NAMALWA (cell line): ENCODE measurements at regions not wholly inside any gene's neighbourhood (a gene's known extent, or its start where the extent isn't known, plus 50 kb on each side); places are given as distances from the start of the nearest gene placed in this dataset.

Experiments used
- DNase-seq: peaks from one replicate; pipeline ENCODE4 v3.0.0-alpha.2; 2015; ENCODE audit warnings: low spot score

GRCh38 chr11:71310184-71310583 lies 57.8 kb upstream of the SHANK2 start:
- DNase-seq, result no peak

GRCh38 chr11:71309611-71310010 lies 57.2 kb upstream of the SHANK2 start:
- peak; percentile 20 for DNase-seq

GRCh38 chr11:71309181-71309580 lies 56.8 kb upstream of the SHANK2 start:
- DNase-seq, result no peak

GRCh38 chr11:71307811-71308645 lies 55.7 kb upstream of the SHANK2 start:
- DNase-seq, result no peak

GRCh38 chr11:71305451-71306125 lies 53.2 kb upstream of the SHANK2 start:
- no peak for DNase-seq

- DNase-seq, result no peak
Observed at GRCh38 chr11:71305041-71305440, 52.7 kb upstream of the SHANK2 start.

DNA sequence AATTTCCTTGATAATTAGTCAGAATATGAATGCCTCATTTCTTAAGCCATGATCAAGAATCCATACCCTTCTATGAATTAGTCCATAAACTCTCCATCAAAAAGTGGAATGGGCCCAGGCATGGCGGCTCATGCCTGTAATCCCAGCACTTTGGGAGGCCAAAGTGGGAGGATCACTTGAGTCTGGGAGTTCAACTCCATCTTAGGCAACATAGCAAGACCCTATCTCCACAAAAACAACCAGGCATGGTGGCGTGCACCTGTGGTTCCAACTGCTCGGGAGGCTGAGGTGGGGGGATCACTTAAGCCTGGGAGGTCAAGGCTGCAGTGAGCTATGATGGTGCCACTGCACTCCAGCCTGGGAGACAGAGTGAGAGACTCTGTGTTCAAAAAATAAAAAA lies 52.1 kb upstream of the SHANK2 start:
- DNase-seq, result no peak

DNA sequence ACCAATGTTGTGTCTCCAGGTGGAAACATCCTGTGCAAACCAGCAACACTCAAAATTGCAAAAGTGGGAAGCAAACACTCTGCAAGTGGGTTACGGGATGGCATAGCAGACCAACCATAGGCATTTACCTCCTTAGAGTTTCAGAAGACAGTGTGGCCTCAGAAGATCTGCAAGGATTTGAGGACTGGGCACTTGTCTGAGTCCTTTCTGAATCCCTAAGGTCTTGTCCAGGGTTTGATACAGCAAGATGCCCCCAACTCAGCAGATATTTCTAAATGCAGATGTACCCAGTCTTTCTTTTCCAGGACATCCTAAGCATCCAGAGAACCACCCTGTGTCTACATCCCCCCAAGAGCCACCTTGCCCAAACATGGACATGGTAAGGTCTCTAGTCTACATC lies 51.7 kb upstream of the SHANK2 start:
- DNase-seq, result no peak

DNA sequence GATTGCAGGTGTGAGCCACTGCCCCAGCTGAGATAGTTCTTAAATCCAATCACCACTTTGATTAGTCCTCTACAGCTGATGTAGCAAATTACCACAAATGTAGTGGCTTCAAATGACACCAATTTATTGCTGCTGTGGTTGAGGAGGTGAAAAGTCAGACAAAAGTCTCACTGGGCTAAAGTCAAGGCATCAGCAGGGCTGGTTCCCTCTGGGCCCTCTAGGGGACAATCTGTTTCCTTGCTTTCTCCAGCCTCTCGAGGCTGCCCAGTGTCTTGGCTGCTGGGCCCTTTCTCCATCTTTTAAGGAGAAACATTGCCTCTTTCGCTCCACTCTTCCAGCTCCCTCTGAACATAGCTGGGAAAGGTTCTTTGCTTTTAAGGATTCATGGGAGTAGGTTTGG lies 50.5 kb upstream of the SHANK2 start:
- DNase-seq, result no peak

- DNase-seq, result no peak
Observed at GRCh38 chr11:71302534-71302909, 50.1 kb upstream of the SHANK2 start.
